Suprapubic skin (tissue), 4 donors: ENCODE measurements at regions not wholly inside any gene's neighbourhood (a gene's known extent, or its start where the extent isn't known, plus 50 kb on each side); places are given as distances from the start of the nearest gene placed in this dataset.
"Not testable (repeated sequence)": the region's sequence is repeated elsewhere in the genome, so short reads cannot be mapped to it uniquely, and the experiment has no call there.

ENCODE experiments used
- DNase-seq, 2 donors: peaks; one replicate each; pipeline ENCODE4 v3.0.0-alpha.2; 2019; ENCODE audit warnings: low spot score in 2 of 2
- H3K27ac ChIP-seq: fragments of 200-600 bp; sonication (generic); one replicate; pipeline ENCODE4 v1.5.1; 2019
- H3K27me3 ChIP-seq: fragments of 200-600 bp; sonication (generic); one replicate; pipeline ENCODE4 v1.5.1; 2019
- H3K36me3 ChIP-seq: fragments of 200-600 bp; sonication (generic); one replicate; pipeline ENCODE4 v1.5.1; 2019
- H3K4me1 ChIP-seq: fragments of 200-600 bp; sonication (generic); one replicate; pipeline ENCODE4 v1.5.1; 2019
- H3K4me3 ChIP-seq: fragments of 200-600 bp; sonication (generic); one replicate; pipeline ENCODE4 v1.5.1; 2019; ENCODE audit warnings: mild to moderate bottlenecking
- H3K9me3 ChIP-seq: fragments of 200-600 bp; sonication (generic); one replicate; pipeline ENCODE4 v1.5.1; 2019
- EP300 ChIP-seq: sonication (generic); formaldehyde crosslinking; IDR thresholded peaks from one replicate; pipeline ENCODE4 v1.6.1; 2017; ENCODE audit warnings: antibody characterized with exemption
- POLR2A ChIP-seq, 2 donors: fragments of 450-650 bp; IDR thresholded peaks; one replicate each; pipeline ENCODE4 v1.6.1; 2017; ENCODE audit warnings: antibody characterized with exemption in 2 of 2, mild to moderate bottlenecking in 2 of 2, moderate library complexity in 2 of 2
- POLR2AphosphoS5 ChIP-seq, 3 donors: sonication (generic); formaldehyde crosslinking; IDR thresholded peaks; one replicate each; pipeline ENCODE4 v1.6.1; 2017; ENCODE audit warnings: antibody characterized with exemption in 3 of 3
- WGBS: methylation state at CpG from one replicate; pipeline ENCODE4 v1.1.5; 2018; 5-methylcytosine and 5-hydroxymethylcytosine counted together
- TF ChIP-seq, protein P1 (sequence below), 2 donors: fragments of 200-600 bp in 1 of 2; fragments of 450-650 bp in 1 of 2; sonication (generic) in 1 of 2; IDR thresholded peaks; one replicate each; pipeline ENCODE4 v1.5.1; 2016 to 2019; ENCODE audit warnings: antibody characterized with exemption in 2 of 2, mild to moderate bottlenecking in 1 of 2, moderate library complexity in 1 of 2

DNA sequence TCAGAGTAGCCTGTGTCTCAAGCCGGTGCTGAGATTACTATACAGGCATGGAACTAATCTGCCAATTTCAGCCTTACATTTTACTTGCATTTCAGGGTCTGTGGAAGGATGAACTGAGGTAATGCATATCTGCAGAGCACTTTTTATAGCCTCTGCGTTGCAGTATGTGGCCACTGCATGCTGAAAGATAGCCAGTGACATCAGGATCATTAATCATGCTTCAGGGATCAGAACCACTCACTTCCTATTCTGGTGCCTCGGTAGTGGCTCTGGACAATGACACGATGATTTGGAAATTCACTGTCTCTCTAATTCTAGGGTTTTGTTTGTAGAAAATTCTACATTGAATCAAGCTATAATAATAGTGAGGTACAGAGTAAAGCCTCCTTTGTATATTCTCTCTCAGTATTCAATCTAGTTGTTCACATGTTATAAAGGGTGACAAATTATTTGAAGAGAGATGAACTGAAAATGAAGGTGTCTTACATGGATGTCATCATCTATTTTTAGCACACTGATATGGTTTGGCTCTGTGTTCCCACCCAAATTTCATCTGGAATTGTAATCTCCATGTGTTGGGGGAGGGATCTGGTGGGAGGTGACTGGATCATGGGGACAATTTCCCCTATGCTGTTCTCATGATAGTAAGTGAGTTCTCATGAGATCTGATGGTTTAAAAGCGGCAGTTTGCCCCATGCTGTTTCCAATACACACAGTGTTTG, 554.3 kb upstream of the MIS18BP1 start:
- Histone ChIP-seq H3K27me3 (no peaks in the 10 kb centered on the region), H3K36me3 (no peaks in the 10 kb centered on the region), H3K9me3 (no peaks in the 10 kb centered on the region), H3K27ac (no peak overlapping the region), H3K4me3 (no peak overlapping the region), H3K4me1 (no peaks in the 10 kb centered on the region)
- TF ChIP-seq POLR2AphosphoS5 (IDR thresholded peaks at IDR 0.05) = no peak
- no peak for TF ChIP-seq EP300
- no peak for TF ChIP-seq POLR2A (IDR thresholded peaks at IDR 0.05)
- TF ChIP-seq, protein P1, sequence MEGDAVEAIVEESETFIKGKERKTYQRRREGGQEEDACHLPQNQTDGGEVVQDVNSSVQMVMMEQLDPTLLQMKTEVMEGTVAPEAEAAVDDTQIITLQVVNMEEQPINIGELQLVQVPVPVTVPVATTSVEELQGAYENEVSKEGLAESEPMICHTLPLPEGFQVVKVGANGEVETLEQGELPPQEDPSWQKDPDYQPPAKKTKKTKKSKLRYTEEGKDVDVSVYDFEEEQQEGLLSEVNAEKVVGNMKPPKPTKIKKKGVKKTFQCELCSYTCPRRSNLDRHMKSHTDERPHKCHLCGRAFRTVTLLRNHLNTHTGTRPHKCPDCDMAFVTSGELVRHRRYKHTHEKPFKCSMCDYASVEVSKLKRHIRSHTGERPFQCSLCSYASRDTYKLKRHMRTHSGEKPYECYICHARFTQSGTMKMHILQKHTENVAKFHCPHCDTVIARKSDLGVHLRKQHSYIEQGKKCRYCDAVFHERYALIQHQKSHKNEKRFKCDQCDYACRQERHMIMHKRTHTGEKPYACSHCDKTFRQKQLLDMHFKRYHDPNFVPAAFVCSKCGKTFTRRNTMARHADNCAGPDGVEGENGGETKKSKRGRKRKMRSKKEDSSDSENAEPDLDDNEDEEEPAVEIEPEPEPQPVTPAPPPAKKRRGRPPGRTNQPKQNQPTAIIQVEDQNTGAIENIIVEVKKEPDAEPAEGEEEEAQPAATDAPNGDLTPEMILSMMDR (IDR thresholded peaks at IDR 0.05) = no peak
- DNase-seq = no peak
- WGBS = 74% methylated on average over 5 of the region's 5 CpGs

DNA sequence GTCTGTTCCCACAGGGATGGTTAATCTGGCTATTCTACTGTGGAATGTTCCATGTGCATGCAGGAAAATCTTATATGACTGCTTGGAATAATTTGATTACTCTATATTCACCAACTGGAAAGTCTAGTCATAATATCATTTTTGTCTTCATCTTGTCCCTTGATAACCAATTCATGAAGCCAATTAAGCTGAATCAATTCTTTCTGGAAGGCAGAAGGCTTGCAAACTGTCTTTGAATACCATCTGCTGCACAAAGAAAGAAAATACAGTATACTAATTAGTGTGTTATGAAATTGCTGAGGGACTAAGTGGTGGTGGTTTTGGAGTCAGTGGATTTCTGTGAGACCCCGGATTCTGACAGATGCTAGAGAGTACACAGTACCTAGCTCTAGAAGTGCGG, 546.5 kb upstream of the MIS18BP1 start:
- no peaks in the 10 kb centered on the region for H3K27me3 ChIP-seq
- no peak overlapping the region for H3K27ac ChIP-seq
- TF ChIP-seq POLR2AphosphoS5 (IDR thresholded peaks at IDR 0.05) = no peak
- no peak for TF ChIP-seq POLR2A (IDR thresholded peaks at IDR 0.05)
- TF ChIP-seq, protein P1 (IDR thresholded peaks at IDR 0.05) = no peak
- TF ChIP-seq EP300 = no peak
- DNase-seq = no peak
- H3K9me3 ChIP-seq = no peaks in the 10 kb centered on the region
- H3K4me3 ChIP-seq = no peak overlapping the region
- no peaks in the 10 kb centered on the region for H3K4me1 ChIP-seq
- WGBS = 88% methylated on average over 2 of the region's 2 CpGs
- H3K36me3 ChIP-seq = no peaks in the 10 kb centered on the region

DNA sequence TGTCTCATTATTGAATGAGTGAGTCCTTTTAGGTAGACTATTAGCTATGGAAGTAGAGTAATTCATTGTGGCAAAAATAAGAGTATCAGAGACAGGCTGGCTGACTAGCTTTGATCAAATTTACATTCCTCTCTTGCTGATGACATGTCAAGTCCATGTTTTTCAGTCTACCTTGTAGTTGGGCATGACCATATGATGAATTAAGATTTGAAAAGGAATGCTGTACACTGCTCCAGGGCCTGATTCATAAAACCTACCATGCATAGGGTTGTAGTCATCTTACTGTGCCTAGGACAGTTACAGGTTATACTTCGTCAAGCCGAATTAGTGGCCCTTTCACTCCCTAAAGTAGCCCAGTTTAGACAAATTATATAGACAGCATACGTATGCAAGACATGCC, 545.7 kb upstream of the MIS18BP1 start:
- no peaks in the 10 kb centered on the region for H3K27me3 ChIP-seq
- 81% methylated on average over 3 of the region's 3 CpGs for WGBS
- DNase-seq = no peak

DNA sequence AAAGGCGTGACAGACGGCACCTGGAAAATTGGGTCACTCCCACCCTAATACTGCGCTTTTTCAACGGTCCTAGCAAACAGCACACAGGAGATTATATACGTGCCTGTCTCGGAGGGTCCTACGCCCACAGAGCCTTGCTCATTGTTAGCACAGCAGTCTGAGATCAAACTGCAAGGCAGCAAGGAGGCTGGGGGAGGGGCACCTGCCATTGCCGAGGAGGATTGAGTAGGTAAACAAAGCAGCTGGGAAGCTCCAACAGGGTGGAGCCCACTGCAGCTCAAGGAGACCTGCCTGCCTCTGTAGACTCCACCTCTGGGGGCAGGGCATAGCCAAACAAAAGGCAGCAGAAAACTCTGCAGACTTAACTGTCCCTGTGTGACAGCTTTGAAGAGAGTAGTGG, 543.0 kb upstream of the MIS18BP1 start:
- H3K9me3 ChIP-seq, H3K27me3 ChIP-seq, H3K4me1 ChIP-seq, H3K36me3 ChIP-seq, DNase-seq, H3K4me3 ChIP-seq, H3K27ac ChIP-seq: not testable (repeated sequence)
- 89% methylated on average over 7 of the region's 8 CpGs for WGBS

More for the DNA sequence above, 545.7 kb upstream of the MIS18BP1 start:
- Histone ChIP-seq H3K36me3 (no peaks in the 10 kb centered on the region), H3K9me3 (no peaks in the 10 kb centered on the region), H3K27ac (no peak overlapping the region), H3K4me1 (no peaks in the 10 kb centered on the region), H3K4me3 (no peak overlapping the region)
- TF ChIP-seq, protein P1 (IDR thresholded peaks at IDR 0.05) = no peak
- TF ChIP-seq POLR2A (IDR thresholded peaks at IDR 0.05) = no peak
- TF ChIP-seq POLR2AphosphoS5 (IDR thresholded peaks at IDR 0.05) = no peak
- TF ChIP-seq EP300 = no peak

DNA sequence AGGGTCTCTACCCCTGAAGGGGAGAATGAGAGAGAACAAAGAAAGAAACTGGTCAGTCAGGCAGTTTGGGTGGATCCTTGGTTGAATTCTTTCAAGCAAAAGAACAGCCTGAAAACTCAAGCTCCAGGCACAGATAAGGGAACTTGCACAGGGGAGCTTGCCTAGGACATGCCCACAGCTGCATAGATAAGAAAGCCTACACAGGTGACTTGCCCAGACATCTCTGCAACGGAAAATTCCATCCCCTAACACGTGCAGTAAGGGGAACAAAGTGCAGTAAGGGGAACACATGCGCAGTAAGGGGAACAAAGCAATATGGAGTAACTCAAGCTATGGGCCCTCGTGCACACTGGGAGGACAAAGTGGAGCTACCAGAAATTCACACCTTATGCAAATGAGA, 540.1 kb upstream of the MIS18BP1 start:
- 73% methylated on average over 4 of the region's 4 CpGs for WGBS
- DNase-seq = no peak
- Histone ChIP-seq H3K4me1 (no peaks in the 10 kb centered on the region), H3K27ac (no peak overlapping the region), H3K9me3 (no peaks in the 10 kb centered on the region), H3K27me3 (no peaks in the 10 kb centered on the region), H3K4me3 (no peak overlapping the region), H3K36me3 (no peaks in the 10 kb centered on the region)
- TF ChIP-seq EP300 = no peak

DNA sequence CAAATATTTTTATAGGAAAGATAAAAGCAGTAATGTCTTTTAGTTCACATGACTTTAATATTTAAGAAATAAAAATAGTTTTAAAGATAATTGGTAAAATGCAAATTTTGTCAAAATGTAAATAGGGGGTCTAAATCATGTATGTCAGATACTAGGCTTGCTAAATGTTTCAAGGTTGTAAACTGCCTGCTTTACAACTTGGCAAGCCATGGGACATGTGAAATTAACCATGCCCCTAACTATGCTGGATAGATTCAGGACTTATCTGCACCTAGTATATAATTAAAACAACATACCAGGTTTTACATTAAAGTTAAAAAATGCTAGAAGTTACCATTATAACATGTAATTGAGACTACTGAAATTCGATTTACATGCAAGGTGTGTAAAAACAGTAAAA, 537.3 kb upstream of the MIS18BP1 start:
- Histone ChIP-seq H3K36me3 (no peaks in the 10 kb centered on the region), H3K27ac (no peak overlapping the region), H3K27me3 (no peaks in the 10 kb centered on the region), H3K9me3 (peaks cover 6% of the 10 kb centered on the region), H3K4me3 (no peak overlapping the region), H3K4me1 (no peaks in the 10 kb centered on the region)
- WGBS = 83% methylated on average over 1 of the region's 1 CpG
- TF ChIP-seq EP300 (no peak), POLR2AphosphoS5 (IDR thresholded peaks at IDR 0.05) (no peak), POLR2A (IDR thresholded peaks at IDR 0.05) (no peak)
- TF ChIP-seq, protein P1 (IDR thresholded peaks at IDR 0.05) = no peak
- DNase-seq = no peak
